ENCODE measurements at regions not wholly inside any gene's neighbourhood (a gene's known extent, or its start where the extent isn't known, plus 50 kb on each side); places are given as distances from the start of the nearest gene placed in this dataset.

GRCh38 chr3:109210501-109210900, 74.0 kb downstream of the C3orf85 start:
- Histone ChIP-seq H3K4me3 (ENCODE audit: control insufficient read depth in 2 of 3, extremely low read depth in 1 of 3, insufficient read depth in 2 of 3, low read depth in 1 of 3, low read length in 3 of 3) (no peak overlapping the region), H2AFZ (ENCODE audit: control insufficient read depth, low read length) (no peak overlapping the region), H3K9ac (ENCODE audit: control insufficient read depth, extremely low read depth, insufficient read depth, low read length) (no peak overlapping the region), H3K4me1 (ENCODE audit: control insufficient read depth, extremely low read depth, insufficient read depth, low read length) (no peaks in the 10 kb centered on the region), H3K4me2 (ENCODE audit: control insufficient read depth, extremely low read depth, insufficient read depth, low read depth, low read length) (no peak overlapping the region), H3K9me1 (ENCODE audit: control insufficient read depth, extremely low read depth, insufficient read depth, low read length) (no peaks in the 10 kb centered on the region), H3K79me2 (ENCODE audit: control insufficient read depth, insufficient read depth, low read length) (no peaks in the 10 kb centered on the region), H3K36me3 (ENCODE audit: control insufficient read depth in 2 of 2, extremely low read depth in 1 of 2, insufficient read depth in 2 of 2, low read length in 2 of 2) (no peaks in the 10 kb centered on the region), H3K9me3 (ENCODE audit: control insufficient read depth, low read depth, low read length) (no peaks in the 10 kb centered on the region), H3K27ac (ENCODE audit: control insufficient read depth, insufficient read depth, low read length) (no peak overlapping the region), H4K20me1 (ENCODE audit: control insufficient read depth, extremely low read depth, insufficient read depth, low read length) (no peaks in the 10 kb centered on the region), H3K27me3 (ENCODE audit: control insufficient read depth, extremely low read depth, insufficient read depth, low read length) (no peaks in the 10 kb centered on the region)
- FAIRE-seq, result no peak
- dilution Hi-C loops (cut with MboI; ENCODE audit: extremely low pct_ligation_motif_present, low sequenced_read_pairs), result no loop called here
- TF ChIP-seq EZH2 (IDR thresholded peaks at IDR 0.05; ENCODE audit: low read length) (no peak), CTCF (optimal IDR thresholded peaks at IDR 0.05 in 1 of 3, IDR thresholded peaks at IDR 0.05 in 1 of 3, conservative IDR thresholded peaks at IDR 0.05 in 1 of 3; ENCODE audit: extremely low read depth in 1 of 3, insufficient read depth in 2 of 3, low read length in 3 of 3) (no peak)
- DNase-seq (ENCODE audit: low read depth, low spot score), result no peak

GRCh38 chr3:109211941-109212340, 75.4 kb downstream of the C3orf85 start:
- H4K20me1 ChIP-seq (ENCODE audit: control insufficient read depth, extremely low read depth, insufficient read depth, low read length), result no peaks in the 10 kb centered on the region
- TF ChIP-seq CTCF (optimal IDR thresholded peaks at IDR 0.05 in 1 of 3, IDR thresholded peaks at IDR 0.05 in 1 of 3, conservative IDR thresholded peaks at IDR 0.05 in 1 of 3; ENCODE audit: extremely low read depth in 1 of 3, insufficient read depth in 2 of 3, low read length in 3 of 3), result no peak
- TF ChIP-seq EZH2 (IDR thresholded peaks at IDR 0.05; ENCODE audit: low read length), result no peak
- no peaks in the 10 kb centered on the region for H3K36me3 ChIP-seq (ENCODE audit: control insufficient read depth in 2 of 2, extremely low read depth in 1 of 2, insufficient read depth in 2 of 2, low read length in 2 of 2)
- no peak overlapping the region for H3K9ac ChIP-seq (ENCODE audit: control insufficient read depth, extremely low read depth, insufficient read depth, low read length)
- no peak overlapping the region for H3K4me3 ChIP-seq (ENCODE audit: control insufficient read depth in 2 of 3, extremely low read depth in 1 of 3, insufficient read depth in 2 of 3, low read depth in 1 of 3, low read length in 3 of 3)
- dilution Hi-C loops (cut with MboI; ENCODE audit: extremely low pct_ligation_motif_present, low sequenced_read_pairs), result no loop called here
- H3K27me3 ChIP-seq (ENCODE audit: control insufficient read depth, extremely low read depth, insufficient read depth, low read length), result no peaks in the 10 kb centered on the region
- no peaks in the 10 kb centered on the region for H3K79me2 ChIP-seq (ENCODE audit: control insufficient read depth, insufficient read depth, low read length)
- no peak for FAIRE-seq
- H3K4me2 ChIP-seq (ENCODE audit: control insufficient read depth, extremely low read depth, insufficient read depth, low read depth, low read length), result no peak overlapping the region
- H2AFZ ChIP-seq (ENCODE audit: control insufficient read depth, low read length), result no peak overlapping the region
- no peak for DNase-seq (ENCODE audit: low read depth, low spot score)
- H3K9me3 ChIP-seq (ENCODE audit: control insufficient read depth, low read depth, low read length), result no peaks in the 10 kb centered on the region
- no peak overlapping the region for H3K27ac ChIP-seq (ENCODE audit: control insufficient read depth, insufficient read depth, low read length)
- no peaks in the 10 kb centered on the region for H3K4me1 ChIP-seq (ENCODE audit: control insufficient read depth, extremely low read depth, insufficient read depth, low read length)
- no peaks in the 10 kb centered on the region for H3K9me1 ChIP-seq (ENCODE audit: control insufficient read depth, extremely low read depth, insufficient read depth, low read length)

All from keratinocyte (primary cell).